GM18907 (cell line): ENCODE measurements at regions not wholly inside any gene's neighbourhood (a gene's known extent, or its start where the extent isn't known, plus 50 kb on each side); places are given as distances from the start of the nearest gene placed in this dataset.

Experiments used
- ATAC-seq: cut with Tn5 transposase; IDR thresholded peaks from one replicate; pipeline ENCODE4 v1.9.1; 2021; ENCODE audit warnings: mild to moderate bottlenecking, moderate library complexity; ENCODE audit not compliant: unreplicated experiment

DNA sequence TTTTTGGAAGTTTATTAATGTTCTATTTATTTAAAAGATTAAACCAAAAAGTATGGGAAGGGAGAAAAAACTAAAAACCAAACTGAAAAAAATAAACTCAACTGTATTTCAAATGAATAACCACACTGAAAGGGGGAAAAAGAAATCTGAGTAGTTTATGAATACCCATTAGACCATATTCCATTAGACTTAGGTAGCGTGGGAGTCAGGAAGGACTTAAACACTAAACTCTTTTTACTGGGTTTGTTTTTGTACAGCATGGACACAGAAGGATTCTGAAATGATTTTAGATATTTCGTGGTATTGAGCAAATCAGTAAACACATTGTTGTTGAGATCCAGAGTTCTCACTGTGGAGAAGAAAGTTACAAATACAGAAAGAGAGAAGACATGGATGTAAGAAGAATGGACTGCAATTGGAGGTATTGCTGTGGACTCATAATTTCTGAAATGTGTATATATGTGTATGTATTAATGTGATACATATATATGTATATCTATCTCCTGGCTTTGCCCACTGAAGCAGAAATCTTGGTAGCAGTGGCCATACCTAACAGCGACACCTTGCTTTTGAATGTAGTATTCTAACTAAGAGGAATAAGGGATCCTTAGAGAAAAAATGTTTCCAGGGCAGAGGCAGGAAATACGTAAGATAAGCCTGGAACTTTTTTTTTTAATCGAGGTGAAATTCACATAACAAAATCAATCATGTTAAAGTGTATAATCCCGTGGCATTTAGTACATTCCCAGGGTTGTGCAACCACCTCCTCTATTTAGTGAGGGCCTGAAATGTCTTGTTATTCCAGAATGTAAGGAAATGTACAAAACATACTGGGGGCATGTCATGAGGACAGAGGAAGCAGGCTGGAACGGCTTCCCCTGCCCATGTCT is 228.8 kb downstream of the SMARCA2 start:
- no peak for ATAC-seq

- ATAC-seq: no peak
These were observed 232.2 kb downstream of the SMARCA2 start for GRCh38 chr9:2247340-2247739.

- ATAC-seq: no peak
These were observed 233.7 kb downstream of the SMARCA2 start for GRCh38 chr9:2248768-2249265.

- ATAC-seq: no peak
These were observed 238.8 kb downstream of the SMARCA2 start for GRCh38 chr9:2253636-2254580.

GRCh38 chr9:2255128-2255527 is 240.0 kb downstream of the SMARCA2 start:
- no peak for ATAC-seq

GRCh38 chr9:2257248-2257929 is 242.2 kb downstream of the SMARCA2 start:
- ATAC-seq: no peak

DNA sequence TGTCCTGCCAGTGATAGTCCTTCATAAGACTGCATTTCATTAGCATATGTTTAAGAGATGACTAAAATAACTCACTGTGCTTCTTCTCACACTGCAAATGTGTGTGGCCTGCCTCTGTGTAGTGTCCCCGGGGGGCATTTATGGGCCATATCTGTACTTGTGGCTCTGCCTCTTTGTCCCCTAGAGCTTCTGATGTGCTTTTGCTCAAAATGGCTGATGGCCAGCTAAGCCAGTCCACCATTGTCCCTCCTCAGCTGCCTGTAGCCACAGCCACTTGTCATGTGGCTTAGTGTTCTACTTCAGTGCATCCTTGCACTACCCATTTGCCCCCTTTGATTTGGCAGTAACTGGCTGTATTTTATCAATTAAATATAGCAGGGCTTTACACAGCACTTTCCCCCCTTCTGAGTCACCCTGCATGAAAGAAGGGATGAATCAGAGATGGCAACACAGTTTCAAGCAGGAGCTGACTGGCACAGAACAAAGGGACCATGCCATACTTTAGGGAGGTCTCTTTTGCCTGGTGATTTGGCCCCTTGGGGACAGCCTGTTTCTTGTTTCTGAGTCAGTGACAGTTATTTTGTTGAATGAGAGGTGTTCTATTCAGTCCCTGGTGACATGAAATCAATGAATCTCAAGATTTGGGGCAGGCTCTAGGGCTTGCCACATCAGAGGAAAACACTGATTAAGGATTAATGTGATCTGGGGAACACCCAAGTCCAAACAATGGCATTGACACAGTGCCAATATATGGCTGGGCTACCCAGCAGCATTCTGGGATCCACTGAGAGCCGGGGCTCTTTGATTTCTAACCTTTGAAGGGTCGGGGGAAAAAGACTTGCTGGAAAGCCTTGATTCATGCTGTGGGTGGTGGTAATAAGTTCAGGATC is 245.5 kb downstream of the SMARCA2 start:
- no peak for ATAC-seq

GRCh38 chr9:2261421-2262103 is 246.4 kb downstream of the SMARCA2 start:
- ATAC-seq: no peak

DNA sequence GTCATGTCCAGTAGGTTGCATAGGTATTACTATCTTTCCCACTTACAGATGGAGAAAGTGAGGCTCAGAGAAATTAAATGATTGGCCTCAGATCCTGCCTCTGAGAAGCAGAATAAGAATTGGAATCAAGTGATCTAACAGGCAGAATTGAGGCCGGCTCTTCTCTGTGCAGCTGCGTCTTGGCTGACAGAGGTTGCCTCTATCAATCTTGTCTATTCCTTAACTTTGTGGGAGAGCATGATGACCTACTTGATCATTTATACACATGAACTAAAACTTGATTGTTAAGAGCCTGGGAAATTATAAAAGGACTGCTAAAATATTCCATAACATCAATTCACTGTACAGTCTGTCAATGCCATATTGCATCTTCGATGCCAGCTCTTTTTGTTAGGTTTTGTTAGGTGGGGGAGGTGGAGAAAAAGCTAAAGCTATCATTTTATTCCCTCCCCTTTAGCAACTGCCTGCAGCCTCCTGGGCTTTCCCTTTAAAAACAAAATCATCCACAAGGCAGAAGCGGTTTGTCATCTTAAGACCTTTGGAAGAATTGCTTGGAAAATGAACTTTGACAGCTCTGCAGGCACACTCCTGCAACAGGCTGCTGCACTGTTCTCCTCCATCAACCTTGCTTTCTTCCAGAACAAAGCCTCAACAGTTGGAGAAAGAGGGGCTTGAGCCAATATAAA is 247.4 kb downstream of the SMARCA2 start:
- ATAC-seq: no peak

GRCh38 chr9:2263111-2263510 is 248.0 kb downstream of the SMARCA2 start:
- no peak for ATAC-seq

DNA sequence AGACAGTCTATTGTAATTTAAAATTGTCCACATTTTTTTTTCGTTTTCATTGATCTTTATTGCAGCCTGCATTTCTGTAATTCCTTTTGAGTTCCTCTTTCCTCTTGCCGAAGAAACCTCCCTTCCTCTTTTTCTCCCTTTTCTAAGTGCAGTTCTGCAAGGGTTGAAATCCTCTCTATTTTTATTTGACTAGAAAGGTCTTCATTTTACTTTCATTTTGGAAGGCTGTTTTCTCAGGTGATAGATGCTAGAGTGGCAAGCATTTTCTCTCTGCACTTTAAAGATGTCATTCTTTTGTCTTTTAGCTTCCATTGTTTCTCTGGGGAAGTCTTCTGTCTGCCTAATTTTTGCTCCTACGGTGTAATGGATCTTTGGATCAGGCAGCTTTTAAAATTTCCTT is 248.5 kb downstream of the SMARCA2 start:
- no peak for ATAC-seq

- ATAC-seq: no peak
These were observed 248.9 kb downstream of the SMARCA2 start for GRCh38 chr9:2264081-2264480.

DNA sequence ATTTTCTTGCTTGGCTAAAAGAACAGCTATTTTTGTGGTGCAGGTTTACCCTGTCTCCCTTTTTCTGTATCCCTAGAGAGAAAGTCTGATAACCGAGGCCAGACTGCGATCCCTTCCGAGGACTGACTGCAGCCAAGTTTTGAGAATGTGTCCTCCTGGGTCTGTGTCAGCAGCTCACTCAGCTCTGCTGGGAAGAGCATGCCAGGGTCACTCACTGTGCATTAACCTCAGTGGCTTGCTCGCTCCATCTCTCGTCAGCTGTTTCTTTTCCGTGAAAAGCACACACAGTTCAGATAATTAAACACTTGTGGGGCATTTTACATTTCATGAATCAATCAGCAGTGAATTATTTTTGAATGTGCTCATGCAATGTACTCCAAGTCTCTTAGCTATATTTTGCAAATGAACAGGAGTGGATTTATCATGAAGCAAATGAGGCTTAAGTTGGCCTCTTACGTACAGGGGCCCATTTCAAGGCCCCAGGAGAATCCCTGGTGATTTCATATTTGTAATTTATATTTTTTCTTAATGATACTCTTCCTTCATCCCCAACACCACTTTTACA is 252.1 kb downstream of the SMARCA2 start:
- ATAC-seq: no peak

GRCh38 chr9:2269778-2270177 is 254.6 kb downstream of the SMARCA2 start:
- no peak for ATAC-seq

- ATAC-seq: no peak
These were observed 255.4 kb downstream of the SMARCA2 start for GRCh38 chr9:2270565-2270964.

DNA sequence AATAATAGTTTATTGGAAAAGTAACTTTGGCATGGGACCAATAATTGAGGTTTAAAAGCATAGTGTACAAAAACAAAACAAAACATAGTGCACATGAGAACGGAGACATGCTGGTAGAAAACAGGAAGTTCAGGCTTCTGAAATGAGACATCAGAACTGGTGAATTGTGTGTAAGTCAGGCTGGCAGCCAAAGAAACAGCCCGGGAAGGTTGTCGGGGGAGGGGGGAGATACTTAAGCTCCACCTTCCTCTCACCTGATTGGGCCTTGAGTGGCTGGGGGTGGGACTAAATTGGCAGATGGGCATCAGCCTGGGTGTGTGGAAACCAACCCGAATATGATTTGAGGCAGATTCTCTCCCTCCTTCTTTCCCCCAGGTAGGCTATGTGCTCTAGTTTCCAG is 256.3 kb downstream of the SMARCA2 start:
- ATAC-seq: peak; percentile 87

GRCh38 chr9:2274762-2275161 is 259.6 kb downstream of the SMARCA2 start:
- no peak for ATAC-seq

DNA sequence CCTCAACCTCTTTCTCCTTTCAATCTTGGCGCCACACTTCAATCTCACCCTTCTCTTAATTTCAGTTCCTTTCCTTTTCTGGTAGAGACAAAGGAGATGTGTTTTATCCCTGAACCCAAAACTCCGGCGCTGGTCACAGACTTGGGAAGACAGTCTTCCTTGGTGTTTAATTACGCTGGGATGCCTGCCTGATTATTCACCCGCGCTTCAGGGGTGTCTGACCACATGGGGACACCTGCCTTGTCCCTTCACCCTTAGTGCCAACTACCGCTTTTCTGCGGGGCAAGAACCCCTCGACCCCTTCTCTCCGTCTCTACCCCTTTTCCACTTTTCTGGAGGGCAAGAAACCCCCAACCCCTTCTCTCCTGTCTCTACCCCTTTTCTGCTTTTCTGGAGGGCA is 261.1 kb downstream of the SMARCA2 start:
- no peak for ATAC-seq
